K562 (cell line): ENCODE measurements at regions not wholly inside any gene's neighbourhood (a gene's known extent, or its start where the extent isn't known, plus 50 kb on each side); places are given as distances from the start of the nearest gene placed in this dataset.

Experiments used
- ATAC-seq: fragments of 200-7000 bp; cut with Tn5 transposase; 3 replicates; pipeline ENCODE4 v1.9.1; 2020; ENCODE audit warnings: moderate library complexity
- BruUV-seq: library from RNA; stranded (reverse); fragments of 400-500 nt; replicated peaks from 2 replicates; lab custom pipeline; 2021; lab: Mats Ljungman, UMichigan
- CTCF ChIA-PET: fragments of 300-600 bp; formaldehyde crosslinking; extraction: SDS; loops from one replicate; lab custom pipeline; 2021; ENCODE audit warnings: low intra/inter-chr PET ratio; lab: Yijun Ruan, JAX
- POLR2A ChIA-PET: fragments of 300-600, 350-650 bp; sonication (Branson Sonifier 250); formaldehyde crosslinking; extraction: SDS; loops from one replicate; lab custom pipeline; 2021; ENCODE audit warnings: antibody characterized with exemption, inconsistent platforms; lab: Yijun Ruan, JAX
- DNase-seq, 4 experiments: peaks; one replicate each; pipeline versions ENCODE4 v3.0.0 to v3.0.0-alpha.2; 2011 to 2018; ENCODE audit warnings: low spot score in 3 of 4, mixed read lengths in 3 of 4; ENCODE audit errors: extremely low read depth in 1 of 4
- FAIRE-seq: peaks from 2 replicates; lab custom pipeline; 2011; peaks lifted over from hg19 to GRCh38; lab: Jason Lieb, UNC
- H2AFZ ChIP-seq: 2 replicates; pipeline ENCODE4 v1.6.0; 2011; ENCODE audit warnings: low read depth, low read length, control low read depth, inconsistent platforms
- H3K27ac ChIP-seq: fragments of 200-600 bp; 3 replicates; pipeline ENCODE4 v1.8.0; 2011; ENCODE audit warnings: low read depth, mild to moderate bottlenecking, control low read depth, inconsistent platforms, low read length, moderate library complexity, mixed read lengths; ENCODE audit errors: extremely low read depth
- H3K27me3 ChIP-seq, 2 experiments: fragments of 300-600 bp in 1 of 2; 2 replicates in 1 of 2; 3 replicates in 1 of 2; pipeline versions ENCODE4 v1.6.0 to v1.8.0; 2011; ENCODE audit warnings: inconsistent platforms in 2 of 2, low read length in 2 of 2, mild to moderate bottlenecking in 1 of 2, mixed read lengths in 1 of 2, moderate library complexity in 1 of 2; ENCODE audit not compliant: control insufficient read depth in 2 of 2, insufficient read depth in 2 of 2
- H3K36me3 ChIP-seq: fragments of 300-600 bp; 3 replicates; pipeline ENCODE4 v1.8.0; 2011; ENCODE audit warnings: mild to moderate bottlenecking, low read length, inconsistent platforms; ENCODE audit not compliant: control insufficient read depth, insufficient read depth
- H3K4me1 ChIP-seq, 2 experiments: fragments of 200-600 bp in 1 of 2; replicated peaks in 1 of 2; 2 replicates in 1 of 2; 3 replicates in 1 of 2; pipeline versions ENCODE4 v1.5.1 to v1.8.0; 2011; ENCODE audit warnings: inconsistent platforms in 2 of 2, low read length in 2 of 2, mild to moderate bottlenecking in 1 of 2, mixed read lengths in 1 of 2, moderate library complexity in 1 of 2; ENCODE audit not compliant: control insufficient read depth in 2 of 2, insufficient read depth in 2 of 2
- H3K4me2 ChIP-seq: 2 replicates; pipeline ENCODE4 v1.6.1; 2011; ENCODE audit warnings: low read length, control low read depth, inconsistent platforms, mixed read lengths; ENCODE audit not compliant: insufficient read depth
- H3K4me3 ChIP-seq: fragments of 200-600 bp; sonication (generic), shearing (Covaris generic); 2 replicates; pipeline ENCODE4 v1.5.1; 2016; ENCODE audit warnings: control low read depth, inconsistent platforms
- H3K79me2 ChIP-seq: fragments of 200-600 bp; 3 replicates; pipeline ENCODE4 v1.8.0; 2011; ENCODE audit warnings: low read length, inconsistent platforms; ENCODE audit not compliant: control insufficient read depth, insufficient read depth
- H3K9ac ChIP-seq, 2 experiments: 2 replicates each; pipeline versions ENCODE4 v1.6.0 to v1.6.1; 2011; ENCODE audit warnings: low read depth in 2 of 2, low read length in 2 of 2, control low read depth in 1 of 2, inconsistent platforms in 1 of 2, mild to moderate bottlenecking in 1 of 2, mixed read lengths in 1 of 2; ENCODE audit not compliant: insufficient read depth in 1 of 2
- H3K9me1 ChIP-seq: one replicate; pipeline ENCODE4 v1.6.0; 2011; ENCODE audit warnings: inconsistent platforms, mild to moderate bottlenecking, low read length, moderate library complexity; ENCODE audit not compliant: control insufficient read depth, insufficient read depth
- H3K9me3 ChIP-seq: replicated peaks from 2 replicates; pipeline ENCODE4 v1.5.1; 2011; ENCODE audit warnings: low read depth, low read length, inconsistent platforms; ENCODE audit not compliant: control insufficient read depth, insufficient read depth
- H4K20me1 ChIP-seq: replicated peaks from 2 replicates; pipeline ENCODE4 v1.6.1; 2011; ENCODE audit warnings: low read length, inconsistent platforms, mixed read lengths; ENCODE audit not compliant: control insufficient read depth, insufficient read depth
- CSDE1 ChIP-seq, 2 experiments: fragments of 450-650 bp; IDR thresholded peaks; 2 replicates each; pipeline ENCODE4 v1.6.1; 2016; ENCODE audit warnings: mild to moderate bottlenecking in 1 of 2
- EGR1 ChIP-seq: fragments of 450-650 bp; conservative IDR thresholded peaks from 2 replicates; pipeline ENCODE4 v1.6.1; 2017; ENCODE audit warnings: mild to moderate bottlenecking
- HNRNPH1 ChIP-seq: fragments of 200-400 bp; formaldehyde crosslinking; optimal IDR thresholded peaks from 2 replicates; pipeline ENCODE3; 2017; ENCODE audit warnings: low read depth, mild to moderate bottlenecking, low read length, moderate library complexity
- ILK ChIP-seq: fragments of 450-650 bp; IDR thresholded peaks from 2 replicates; pipeline ENCODE4 v1.6.1; 2016; ENCODE audit warnings: missing genetic modification characterization, low read depth, mild to moderate bottlenecking, missing compliant biosample characterization, moderate library complexity, borderline replicate concordance
- JUN ChIP-seq, 2 experiments: sonication (generic) in 1 of 2; formaldehyde crosslinking in 1 of 2; IDR thresholded peaks; 2 replicates each; pipeline versions ENCODE4 v1.6.1 to v1.8.0; 2012 to 2022; ENCODE audit warnings: borderline replicate concordance in 2 of 2, mild to moderate bottlenecking in 2 of 2, improper control_type of control experiment in 1 of 2, low read depth in 1 of 2, low read length in 1 of 2, missing genetic modification reagents in 1 of 2
- MTA1 ChIP-seq: fragments of 450-650 bp; IDR thresholded peaks from 2 replicates; pipeline ENCODE4 v1.6.1; 2017; ENCODE audit warnings: borderline replicate concordance
- POLR2G ChIP-seq: fragments of 200-400 bp; formaldehyde crosslinking; IDR thresholded peaks from 2 replicates; pipeline ENCODE4 v1.6.1; 2017; ENCODE audit warnings: low read depth, mild to moderate bottlenecking, antibody characterized with exemption, low read length, moderate library complexity
- ZKSCAN3 ChIP-seq: fragments of 250-450 bp; sonication (Bioruptor Pico); IDR thresholded peaks from 2 replicates; pipeline ENCODE4 v1.4.0; 2020
- ZNF134 ChIP-seq: fragments of 250-450 bp; sonication (Bioruptor Pico); conservative IDR thresholded peaks from 2 replicates; pipeline ENCODE4 v1.4.0; 2020
- ZNF212 ChIP-seq: fragments of 450-650 bp; formaldehyde crosslinking; IDR thresholded peaks from 2 replicates; pipeline ENCODE4 v1.4.0; 2020; ENCODE audit warnings: mild to moderate bottlenecking
- ZNF780A ChIP-seq: fragments of 250-450 bp; sonication (Bioruptor Pico); IDR thresholded peaks from 2 replicates; pipeline ENCODE4 v1.5.0; 2021; ENCODE audit warnings: mild to moderate bottlenecking
- ZNF785 ChIP-seq: fragments of 250-450 bp; sonication (Bioruptor Pico); IDR thresholded peaks from 2 replicates; pipeline ENCODE4 v1.4.0; 2020; ENCODE audit warnings: mild to moderate bottlenecking
- ZSCAN29 ChIP-seq: fragments of 450-650 bp; IDR thresholded peaks from 2 replicates; pipeline ENCODE4 v1.6.1; 2017
- WGBS: fragments of 100-300 bp; shearing (Covaris generic); methylation state at CpG from one replicate; pipeline ENCODE4 v1.1.6; 2016; ENCODE audit warnings: low coverage, mixed read lengths; ENCODE audit not compliant: insufficient coverage; ENCODE audit errors: missing lambda C conversion rate; 5-methylcytosine and 5-hydroxymethylcytosine counted together
- in situ Hi-C: fragments of 300-500 bp; cut with MboI; formaldehyde crosslinking; loops from 4 replicates; pipeline ENCODE4 v1.15.0; 2018; ENCODE audit warnings: inconsistent platforms, mixed read lengths
- intact Hi-C: fragments of 100-400 bp; cut with micrococcal nuclease; formaldehyde crosslinking; loops from 2 replicates; pipeline ENCODE4 v1.14.2; 2022
- TF ChIP-seq, protein P1 (sequence below): fragments of 250-450 bp; sonication (Bioruptor Pico); IDR thresholded peaks from 2 replicates; pipeline ENCODE4 v1.5.0; 2022; ENCODE audit warnings: mild to moderate bottlenecking
- TF ChIP-seq, protein P2 (sequence below): conservative IDR thresholded peaks from 2 replicates; pipeline ENCODE4 v1.6.1; 2011; ENCODE audit warnings: low read depth, mild to moderate bottlenecking, low read length; ENCODE audit not compliant: control insufficient read depth

- H3K9me1 ChIP-seq = no peaks in the 10 kb centered on the region
- no peak overlapping the region for H3K9ac ChIP-seq
- no peak overlapping the region for H3K4me3 ChIP-seq
- no peak overlapping the region for H3K4me2 ChIP-seq
- no peak for FAIRE-seq
- H2AFZ ChIP-seq = no peak overlapping the region
- no peaks in the 10 kb centered on the region; the same call in 1 of the 2 replicates for H4K20me1 ChIP-seq
- peaks cover 10 to 43% of the 10 kb centered on the region in 2 experiments; a peak in 3 of 5 replicates for H3K27me3 ChIP-seq
- H3K36me3 ChIP-seq = no peaks in the 10 kb centered on the region
- no peaks in the 10 kb centered on the region for H3K79me2 ChIP-seq
- no TSS peak for BruUV-seq
- no peaks in the 10 kb centered on the region for H3K4me1 ChIP-seq
- no peaks in the 10 kb centered on the region; the same call in 1 of the 2 replicates for H3K9me3 ChIP-seq
- in situ Hi-C loops (no loop called here), intact Hi-C loops (no loop called here)
- H3K27ac ChIP-seq = no peak overlapping the region
- CTCF ChIA-PET = no interaction called here
- TF ChIP-seq EGR1 (no peak), HNRNPH1 (no peak), JUN (IDR thresholded peaks at IDR 0.05; ENCODE audit: borderline replicate concordance, low read depth, low read length) (no peak), JUN (CRISPR knock-in tag; IDR thresholded peaks at IDR 0.05; ENCODE audit: borderline replicate concordance) (no peak), ZNF785 (CRISPR knock-in tag) (no peak), POLR2G (no peak), ZNF780A (CRISPR knock-in tag) (no peak), ZNF134 (no peak), ZKSCAN3 (CRISPR knock-in tag) (no peak), MTA1 (no peak), ZNF212 (no peak), CSDE1 (IDR thresholded peaks at IDR 0.05) (no peak), ILK (no peak), ZSCAN29 (no peak)
- TF ChIP-seq, protein P1, sequence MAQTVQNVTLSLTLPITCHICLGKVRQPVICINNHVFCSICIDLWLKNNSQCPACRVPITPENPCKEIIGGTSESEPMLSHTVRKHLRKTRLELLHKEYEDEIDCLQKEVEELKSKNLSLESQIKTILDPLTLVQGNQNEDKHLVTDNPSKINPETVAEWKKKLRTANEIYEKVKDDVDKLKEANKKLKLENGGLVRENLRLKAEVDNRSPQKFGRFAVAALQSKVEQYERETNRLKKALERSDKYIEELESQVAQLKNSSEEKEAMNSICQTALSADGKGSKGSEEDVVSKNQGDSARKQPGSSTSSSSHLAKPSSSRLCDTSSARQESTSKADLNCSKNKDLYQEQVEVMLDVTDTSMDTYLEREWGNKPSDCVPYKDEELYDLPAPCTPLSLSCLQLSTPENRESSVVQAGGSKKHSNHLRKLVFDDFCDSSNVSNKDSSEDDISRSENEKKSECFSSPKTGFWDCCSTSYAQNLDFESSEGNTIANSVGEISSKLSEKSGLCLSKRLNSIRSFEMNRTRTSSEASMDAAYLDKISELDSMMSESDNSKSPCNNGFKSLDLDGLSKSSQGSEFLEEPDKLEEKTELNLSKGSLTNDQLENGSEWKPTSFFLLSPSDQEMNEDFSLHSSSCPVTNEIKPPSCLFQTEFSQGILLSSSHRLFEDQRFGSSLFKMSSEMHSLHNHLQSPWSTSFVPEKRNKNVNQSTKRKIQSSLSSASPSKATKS = no peak
- TF ChIP-seq, protein P2, sequence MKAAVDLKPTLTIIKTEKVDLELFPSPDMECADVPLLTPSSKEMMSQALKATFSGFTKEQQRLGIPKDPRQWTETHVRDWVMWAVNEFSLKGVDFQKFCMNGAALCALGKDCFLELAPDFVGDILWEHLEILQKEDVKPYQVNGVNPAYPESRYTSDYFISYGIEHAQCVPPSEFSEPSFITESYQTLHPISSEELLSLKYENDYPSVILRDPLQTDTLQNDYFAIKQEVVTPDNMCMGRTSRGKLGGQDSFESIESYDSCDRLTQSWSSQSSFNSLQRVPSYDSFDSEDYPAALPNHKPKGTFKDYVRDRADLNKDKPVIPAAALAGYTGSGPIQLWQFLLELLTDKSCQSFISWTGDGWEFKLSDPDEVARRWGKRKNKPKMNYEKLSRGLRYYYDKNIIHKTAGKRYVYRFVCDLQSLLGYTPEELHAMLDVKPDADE = no peak
- TF ChIP-seq, all 486 proteins: peak for 0
- POLR2A ChIA-PET = no interaction called here
- ATAC-seq (no peak), DNase-seq (no peak)
- 2% methylated on average over 6 of the region's 6 CpGs for WGBS
Observed at GRCh38 chr7:3138206-3138605, 94.5 kb upstream of the CARD11 start.
